T-helper 1 cell (primary cell): ENCODE measurements at regions not wholly inside any gene's neighbourhood (a gene's known extent, or its start where the extent isn't known, plus 50 kb on each side); places are given as distances from the start of the nearest gene placed in this dataset.
A peak's percentile ranks its signal among the peaks of the same experiment; 100 is the strongest.

Experiments used
- DNase-seq, 5 donors: peaks; one replicate each; pipeline ENCODE4 v3.0.0-alpha.2; 2012 to 2020

- no peak for DNase-seq
Measured at GRCh38 chr6:2562721-2563451, 187.8 kb downstream of the MYLK4 start.

GRCh38 chr6:2560917-2561698 is 189.6 kb downstream of the MYLK4 start:
- DNase-seq = no peak

GRCh38 chr6:2560140-2560818 is 190.4 kb downstream of the MYLK4 start:
- no peak for DNase-seq

GRCh38 chr6:2558861-2559801 is 191.6 kb downstream of the MYLK4 start:
- DNase-seq = no peak

- no peak for DNase-seq
Measured at GRCh38 chr6:2558098-2558680, 192.5 kb downstream of the MYLK4 start.

- no peak for DNase-seq
Measured at GRCh38 chr6:2557181-2557720, 193.5 kb downstream of the MYLK4 start.

- no peak for DNase-seq
Measured at GRCh38 chr6:2556761-2557160, 194.0 kb downstream of the MYLK4 start.

- no peak for DNase-seq
Measured at GRCh38 chr6:2554651-2555260, 196.0 kb downstream of the MYLK4 start.

- DNase-seq = no peak
Measured at GRCh38 chr6:2552526-2553154, 198.1 kb downstream of the MYLK4 start.

- no peak for DNase-seq
Measured at GRCh38 chr6:2551705-2552104, 199.0 kb downstream of the MYLK4 start.

GRCh38 chr6:2550247-2550646 is 200.5 kb downstream of the MYLK4 start:
- no peak for DNase-seq

- no peak for DNase-seq
Measured at GRCh38 chr6:2549834-2550233, 200.9 kb downstream of the MYLK4 start.

GRCh38 chr6:2547355-2547754 is 203.4 kb downstream of the MYLK4 start:
- DNase-seq = no peak

- no peak for DNase-seq
Measured at GRCh38 chr6:2546901-2547300, 203.8 kb downstream of the MYLK4 start.

- DNase-seq = no peak
Measured at GRCh38 chr6:2545383-2546038, 205.2 kb downstream of the MYLK4 start.

- no peak for DNase-seq
Measured at GRCh38 chr6:2543321-2543720, 207.4 kb downstream of the MYLK4 start.

- DNase-seq = peak in 2 of 5 donors; percentile 10 to 93
Measured at GRCh38 chr6:2542858-2543218, 207.9 kb downstream of the MYLK4 start.

GRCh38 chr6:2542101-2542857 is 208.4 kb downstream of the MYLK4 start:
- DNase-seq = no peak

- no peak for DNase-seq
Measured at GRCh38 chr6:2536451-2536850, 214.3 kb downstream of the MYLK4 start.

GRCh38 chr6:2535506-2535905 is 215.2 kb downstream of the MYLK4 start:
- DNase-seq = no peak
